ENCODE measurements at regions not wholly inside any gene's neighbourhood (a gene's known extent, or its start where the extent isn't known, plus 50 kb on each side); places are given as distances from the start of the nearest gene placed in this dataset.

- no peak for DNase-seq (ENCODE audit: low read depth)
Measured at GRCh38 chr22:48327721-48328120, 1500.0 kb downstream of the BRD1 start.

GRCh38 chr22:48323746-48324145, 1503.9 kb downstream of the BRD1 start:
- DNase-seq (ENCODE audit: low read depth) = no peak

- DNase-seq (ENCODE audit: low read depth) = no peak
Measured at GRCh38 chr22:48322907-48323306, 1504.8 kb downstream of the BRD1 start.

- DNase-seq (ENCODE audit: low read depth) = no peak
Measured at GRCh38 chr22:48321986-48322545, 1505.6 kb downstream of the BRD1 start.

GRCh38 chr22:48320683-48321451, 1506.8 kb downstream of the BRD1 start:
- DNase-seq (ENCODE audit: low read depth) = no peak

- no peak for DNase-seq (ENCODE audit: low read depth)
Measured at GRCh38 chr22:48320048-48320682, 1507.5 kb downstream of the BRD1 start.

GRCh38 chr22:48319321-48320047, 1508.2 kb downstream of the BRD1 start:
- no peak for DNase-seq (ENCODE audit: low read depth)

- DNase-seq (ENCODE audit: low read depth) = no peak
Measured at GRCh38 chr22:48318575-48319320, 1508.9 kb downstream of the BRD1 start.

- no peak for DNase-seq (ENCODE audit: low read depth)
Measured at GRCh38 chr22:48318173-48318572, 1509.5 kb downstream of the BRD1 start.

GRCh38 chr22:48316257-48317250, 1511.1 kb downstream of the BRD1 start:
- DNase-seq (ENCODE audit: low read depth) = no peak

GRCh38 chr22:48315439-48316256, 1512.0 kb downstream of the BRD1 start:
- no peak for DNase-seq (ENCODE audit: low read depth)

- no peak for DNase-seq (ENCODE audit: low read depth)
Measured at GRCh38 chr22:48314073-48314472, 1513.6 kb downstream of the BRD1 start.

- no peak for DNase-seq (ENCODE audit: low read depth)
Measured at GRCh38 chr22:48313175-48313830, 1514.4 kb downstream of the BRD1 start.

- DNase-seq (ENCODE audit: low read depth) = no peak
Measured at GRCh38 chr22:48310740-48311139, 1516.9 kb downstream of the BRD1 start.

- DNase-seq (ENCODE audit: low read depth) = no peak
Measured at GRCh38 chr22:48310289-48310688, 1517.4 kb downstream of the BRD1 start.

- no peak for DNase-seq (ENCODE audit: low read depth)
Measured at GRCh38 chr22:48309836-48310235, 1517.8 kb downstream of the BRD1 start.

- no peak for DNase-seq (ENCODE audit: low read depth)
Measured at GRCh38 chr22:48309115-48309705, 1518.5 kb downstream of the BRD1 start.

GRCh38 chr22:48307931-48308330, 1519.7 kb downstream of the BRD1 start:
- DNase-seq (ENCODE audit: low read depth) = no peak

All from HS-5 (cell line).